Brain microvascular endothelial cell (primary cell): ENCODE measurements at regions not wholly inside any gene's neighbourhood (a gene's known extent, or its start where the extent isn't known, plus 50 kb on each side); places are given as distances from the start of the nearest gene placed in this dataset.

Experiments
- DNase-seq: peaks from one replicate; pipeline ENCODE4 v3.0.0-alpha.2; 2020
- H3K27ac ChIP-seq: fragments of 250-450 bp; sonication (Bioruptor Pico); 2 replicates; pipeline ENCODE4 v1.5.1; 2020; ENCODE audit warnings: mild to moderate bottlenecking, moderate library complexity
- H3K27me3 ChIP-seq: fragments of 250-450 bp; sonication (Bioruptor Pico); replicated peaks from 2 replicates; pipeline ENCODE4 v1.5.1; 2020; ENCODE audit warnings: mild to moderate bottlenecking
- H3K36me3 ChIP-seq: fragments of 250-450 bp; sonication (Bioruptor Pico); replicated peaks from 2 replicates; pipeline ENCODE4 v1.5.1; 2020; ENCODE audit warnings: mild to moderate bottlenecking
- H3K4me3 ChIP-seq: 2 replicates; pipeline ENCODE4 v1.5.1; 2011; ENCODE audit warnings: low read depth, mild to moderate bottlenecking, control low read depth, low read length, moderate library complexity
- in situ Hi-C: cut with HindIII; loops from 2 replicates; pipeline ENCODE4 v1.10.0; 2017; ENCODE audit warnings: low sequenced_read_pairs, low pct_ligation_motif_present
- TF ChIP-seq, protein P1 (sequence below): IDR thresholded peaks from 2 replicates; pipeline ENCODE4 v1.5.1; 2011; ENCODE audit warnings: low read depth, mild to moderate bottlenecking, moderate library complexity, low read length, control low read depth, inconsistent platforms; ENCODE audit errors: missing control alignments

DNA sequence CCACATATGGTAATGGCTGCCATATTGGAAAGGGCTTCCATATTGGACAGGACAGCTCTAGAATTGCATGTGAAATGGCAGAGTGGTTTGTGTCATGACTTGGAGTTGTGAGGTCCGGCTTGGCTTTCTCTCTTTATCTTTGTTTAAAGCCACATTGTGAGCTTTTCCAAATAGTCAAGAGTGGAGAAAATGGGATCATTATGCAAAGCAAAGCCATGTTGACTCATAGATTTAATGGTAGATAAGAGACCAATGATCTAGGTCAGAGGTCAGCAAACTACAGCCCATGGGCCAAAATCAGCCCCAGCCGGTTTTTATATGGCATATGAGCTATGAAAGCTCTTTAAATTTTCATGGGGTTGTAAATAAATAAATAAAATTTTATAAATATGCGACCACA is 449.1 kb downstream of the BCL11B start:
- TF ChIP-seq, protein P1, sequence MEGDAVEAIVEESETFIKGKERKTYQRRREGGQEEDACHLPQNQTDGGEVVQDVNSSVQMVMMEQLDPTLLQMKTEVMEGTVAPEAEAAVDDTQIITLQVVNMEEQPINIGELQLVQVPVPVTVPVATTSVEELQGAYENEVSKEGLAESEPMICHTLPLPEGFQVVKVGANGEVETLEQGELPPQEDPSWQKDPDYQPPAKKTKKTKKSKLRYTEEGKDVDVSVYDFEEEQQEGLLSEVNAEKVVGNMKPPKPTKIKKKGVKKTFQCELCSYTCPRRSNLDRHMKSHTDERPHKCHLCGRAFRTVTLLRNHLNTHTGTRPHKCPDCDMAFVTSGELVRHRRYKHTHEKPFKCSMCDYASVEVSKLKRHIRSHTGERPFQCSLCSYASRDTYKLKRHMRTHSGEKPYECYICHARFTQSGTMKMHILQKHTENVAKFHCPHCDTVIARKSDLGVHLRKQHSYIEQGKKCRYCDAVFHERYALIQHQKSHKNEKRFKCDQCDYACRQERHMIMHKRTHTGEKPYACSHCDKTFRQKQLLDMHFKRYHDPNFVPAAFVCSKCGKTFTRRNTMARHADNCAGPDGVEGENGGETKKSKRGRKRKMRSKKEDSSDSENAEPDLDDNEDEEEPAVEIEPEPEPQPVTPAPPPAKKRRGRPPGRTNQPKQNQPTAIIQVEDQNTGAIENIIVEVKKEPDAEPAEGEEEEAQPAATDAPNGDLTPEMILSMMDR, result no peak
- in situ Hi-C loops, result no loop called here
- no peak for DNase-seq
- H3K27ac ChIP-seq, result no peak overlapping the region
- no peaks in the 10 kb centered on the region for H3K36me3 ChIP-seq
- no peak overlapping the region for H3K4me3 ChIP-seq
- H3K27me3 ChIP-seq, result no peaks in the 10 kb centered on the region

DNA sequence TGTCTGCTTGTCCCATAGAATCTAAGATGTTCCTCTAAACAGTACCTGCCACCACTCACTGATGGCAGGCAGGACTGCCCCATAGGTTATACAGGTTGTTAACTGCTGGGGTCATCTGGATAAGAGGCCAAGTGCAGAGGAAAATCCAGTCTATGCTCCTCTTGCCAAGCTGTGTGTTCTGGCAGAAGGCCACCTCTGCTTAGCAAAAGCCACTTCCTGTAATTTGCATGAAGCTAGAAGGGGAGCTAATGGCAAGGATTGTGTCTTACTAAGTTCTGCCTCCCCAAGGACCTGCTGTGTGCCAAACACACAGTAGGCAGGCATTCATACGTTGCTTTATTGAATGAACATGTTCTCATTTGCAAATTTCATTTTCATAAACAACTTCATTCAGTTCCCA is 445.4 kb downstream of the BCL11B start:
- TF ChIP-seq, protein P1, result no peak
- in situ Hi-C loops, result no loop called here
- no peak for DNase-seq

DNA sequence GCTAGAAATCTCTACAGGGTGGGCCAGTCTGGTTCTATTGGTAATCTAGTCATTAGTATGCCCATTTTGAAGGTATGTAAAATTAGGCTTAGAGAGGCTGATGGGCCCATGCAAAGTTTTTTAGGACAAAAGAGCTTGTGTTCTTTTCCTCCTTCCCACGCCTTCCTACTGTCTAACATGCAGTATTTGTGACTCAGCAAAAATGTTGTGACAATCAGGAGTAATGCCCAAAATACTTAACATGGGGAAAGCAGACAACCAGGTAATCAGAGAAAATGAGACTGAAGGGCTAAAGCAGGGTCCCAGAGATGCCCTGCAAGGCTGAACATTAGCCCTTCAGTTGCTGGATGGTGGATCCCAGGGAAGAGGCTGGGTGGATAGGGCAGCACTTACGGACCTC is 437.9 kb downstream of the BCL11B start:
- TF ChIP-seq, protein P1, result no peak
- Histone ChIP-seq H3K27me3 (no peaks in the 10 kb centered on the region), H3K36me3 (no peaks in the 10 kb centered on the region), H3K27ac (no peak overlapping the region), H3K4me3 (no peak overlapping the region)
- DNase-seq, result no peak
- in situ Hi-C loops, result no loop called here

More for the DNA sequence above, 445.4 kb downstream of the BCL11B start:
- no peak overlapping the region for H3K4me3 ChIP-seq
- H3K27ac ChIP-seq, result no peak overlapping the region
- no peaks in the 10 kb centered on the region for H3K27me3 ChIP-seq
- no peaks in the 10 kb centered on the region for H3K36me3 ChIP-seq

DNA sequence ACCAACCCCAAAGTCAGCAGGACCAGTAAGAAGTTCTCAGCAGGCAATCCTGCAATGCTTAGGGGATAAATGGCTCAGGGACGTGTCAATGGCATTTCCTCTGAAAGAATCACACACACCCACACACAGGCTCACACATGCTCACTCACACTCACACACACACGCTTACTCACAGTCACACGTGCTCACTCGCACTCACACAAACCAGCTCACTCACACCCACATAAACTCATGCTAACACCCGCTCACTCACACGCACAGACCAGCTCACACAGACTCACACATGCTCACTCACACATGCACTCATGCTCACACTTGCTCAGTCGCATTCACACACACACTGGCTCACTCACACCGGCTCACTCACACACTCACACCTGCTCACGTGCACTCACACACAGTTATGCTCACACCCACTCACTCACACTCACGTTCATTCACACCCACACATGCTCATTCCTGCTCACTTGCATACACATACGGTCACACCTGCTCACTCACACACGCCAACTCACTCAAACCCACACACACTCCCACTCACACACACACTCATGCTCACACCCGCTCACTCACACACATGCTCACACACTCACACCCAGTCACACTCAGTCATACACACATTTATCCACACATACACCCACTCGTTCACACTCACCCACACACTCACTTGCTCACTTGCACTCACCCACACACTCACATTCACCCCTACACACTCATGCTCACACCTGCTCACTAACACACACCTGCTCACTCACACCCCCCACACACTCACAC is 436.8 kb downstream of the BCL11B start:
- Histone ChIP-seq H3K27me3 (no peaks in the 10 kb centered on the region), H3K4me3 (no peak overlapping the region), H3K36me3 (no peaks in the 10 kb centered on the region), H3K27ac (no peak overlapping the region)
- in situ Hi-C loops, result no loop called here
- TF ChIP-seq, protein P1, result no peak
- DNase-seq, result no peak

DNA sequence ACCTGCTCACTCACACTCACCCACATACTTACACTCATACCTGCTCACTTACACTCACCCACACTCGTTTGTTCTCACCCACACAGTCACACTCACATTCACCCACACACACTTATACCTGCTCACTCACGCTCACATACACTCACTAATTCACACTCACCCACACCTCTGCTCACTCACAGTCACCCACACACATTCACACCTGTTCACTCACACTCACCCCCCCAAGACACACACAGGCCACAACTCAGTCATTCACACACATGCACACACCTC is 436.2 kb downstream of the BCL11B start:
- in situ Hi-C loops, result no loop called here
- TF ChIP-seq, protein P1, result no peak
- Histone ChIP-seq H3K27me3 (no peaks in the 10 kb centered on the region), H3K4me3 (no peak overlapping the region), H3K27ac (no peak overlapping the region), H3K36me3 (no peaks in the 10 kb centered on the region)
- no peak for DNase-seq

DNA sequence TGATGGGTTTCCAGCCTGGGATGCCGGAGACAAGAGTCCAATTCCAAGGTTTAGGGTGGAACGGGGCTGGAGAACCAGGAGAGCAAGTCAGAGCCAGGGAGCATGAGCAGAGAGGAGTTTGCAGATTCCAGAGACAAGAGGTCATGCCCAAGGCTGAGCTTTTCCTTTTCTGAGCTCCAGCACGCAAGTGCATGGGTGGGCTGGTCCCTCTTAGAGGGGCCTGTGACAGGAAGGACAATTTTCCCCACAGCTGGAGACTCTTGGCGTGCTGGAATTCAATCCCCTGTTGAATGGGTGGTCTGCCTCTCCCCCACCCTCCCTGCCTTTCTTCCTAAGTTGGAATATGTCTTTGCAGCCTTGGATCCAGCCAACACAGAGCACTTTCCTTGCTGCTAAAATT is 431.9 kb downstream of the BCL11B start:
- in situ Hi-C loops, result no loop called here
- no peaks in the 10 kb centered on the region for H3K27me3 ChIP-seq
- TF ChIP-seq, protein P1, result no peak
- H3K27ac ChIP-seq, result no peak overlapping the region
- H3K36me3 ChIP-seq, result no peaks in the 10 kb centered on the region
- no peak overlapping the region for H3K4me3 ChIP-seq
- DNase-seq, result no peak
